Fibroblast of mammary gland (primary cell): ENCODE measurements at regions not wholly inside any gene's neighbourhood (a gene's known extent, or its start where the extent isn't known, plus 50 kb on each side); places are given as distances from the start of the nearest gene placed in this dataset.

Source experiments
- DNase-seq: peaks from one replicate; pipeline ENCODE4 v3.0.0-alpha.2; 2010; ENCODE audit warnings: low read depth
- H3K4me3 ChIP-seq: 2 replicates; pipeline ENCODE4 v1.5.1; 2011; ENCODE audit warnings: low read depth, mild to moderate bottlenecking, low read length, moderate library complexity; ENCODE audit not compliant: control insufficient read depth
- TF ChIP-seq, protein P1 (sequence below): conservative IDR thresholded peaks from 2 replicates; pipeline ENCODE4 v1.5.1; 2011; ENCODE audit warnings: low read depth, low read length, inconsistent platforms; ENCODE audit not compliant: control insufficient read depth, insufficient read depth

DNA sequence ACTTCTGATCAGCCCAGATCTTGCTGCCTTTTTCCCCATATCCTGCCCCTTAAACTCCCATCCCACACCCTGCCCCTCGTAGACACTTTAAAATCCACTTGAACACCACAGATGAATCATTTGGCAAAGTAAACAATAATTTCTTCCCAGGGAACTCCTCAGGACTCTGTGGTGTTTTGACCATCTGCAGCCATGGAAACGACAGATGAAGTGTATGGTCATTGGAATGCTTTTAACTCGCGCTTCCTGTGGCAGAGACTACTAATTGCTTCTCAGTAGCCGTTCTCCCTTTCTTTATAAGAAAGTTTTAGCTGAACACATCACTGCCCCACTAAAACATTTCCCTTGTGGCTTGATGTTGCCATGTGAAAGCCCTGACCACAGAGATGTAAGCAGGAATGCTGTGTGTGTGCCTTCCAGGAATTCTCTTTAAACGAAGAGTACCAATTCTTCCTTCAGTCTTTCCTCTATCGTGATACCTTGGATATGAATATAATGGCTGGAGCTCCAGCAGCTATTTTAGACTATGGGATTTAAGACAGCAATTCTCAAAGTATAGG is 92.7 kb upstream of the PARD3B start:
- no peak overlapping the region for H3K4me3 ChIP-seq
- TF ChIP-seq, protein P1, sequence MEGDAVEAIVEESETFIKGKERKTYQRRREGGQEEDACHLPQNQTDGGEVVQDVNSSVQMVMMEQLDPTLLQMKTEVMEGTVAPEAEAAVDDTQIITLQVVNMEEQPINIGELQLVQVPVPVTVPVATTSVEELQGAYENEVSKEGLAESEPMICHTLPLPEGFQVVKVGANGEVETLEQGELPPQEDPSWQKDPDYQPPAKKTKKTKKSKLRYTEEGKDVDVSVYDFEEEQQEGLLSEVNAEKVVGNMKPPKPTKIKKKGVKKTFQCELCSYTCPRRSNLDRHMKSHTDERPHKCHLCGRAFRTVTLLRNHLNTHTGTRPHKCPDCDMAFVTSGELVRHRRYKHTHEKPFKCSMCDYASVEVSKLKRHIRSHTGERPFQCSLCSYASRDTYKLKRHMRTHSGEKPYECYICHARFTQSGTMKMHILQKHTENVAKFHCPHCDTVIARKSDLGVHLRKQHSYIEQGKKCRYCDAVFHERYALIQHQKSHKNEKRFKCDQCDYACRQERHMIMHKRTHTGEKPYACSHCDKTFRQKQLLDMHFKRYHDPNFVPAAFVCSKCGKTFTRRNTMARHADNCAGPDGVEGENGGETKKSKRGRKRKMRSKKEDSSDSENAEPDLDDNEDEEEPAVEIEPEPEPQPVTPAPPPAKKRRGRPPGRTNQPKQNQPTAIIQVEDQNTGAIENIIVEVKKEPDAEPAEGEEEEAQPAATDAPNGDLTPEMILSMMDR, result no peak
- DNase-seq, result peak; percentile 92

DNA sequence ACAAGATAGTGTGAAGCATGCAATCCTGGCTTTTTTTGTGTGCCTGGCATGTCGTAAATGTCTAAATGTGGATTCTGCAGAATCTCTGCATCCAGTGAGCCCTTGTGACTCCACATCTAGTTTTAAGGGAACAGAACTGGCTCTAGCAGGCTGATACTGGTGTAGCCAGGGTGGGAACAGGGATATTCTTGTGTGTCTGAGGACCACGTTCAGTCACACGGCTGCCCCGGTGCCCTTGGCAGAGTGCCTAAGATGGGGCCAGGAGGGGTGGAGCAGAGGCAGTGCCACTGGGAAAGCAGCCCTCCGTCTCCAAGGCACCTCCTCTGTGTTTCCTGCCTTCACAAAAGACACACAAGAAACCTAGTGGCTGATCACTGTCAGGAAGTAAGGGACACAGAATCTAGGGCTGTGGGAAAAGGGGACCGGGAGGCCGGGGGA is 91.5 kb upstream of the PARD3B start:
- TF ChIP-seq, protein P1, result no peak

DNA sequence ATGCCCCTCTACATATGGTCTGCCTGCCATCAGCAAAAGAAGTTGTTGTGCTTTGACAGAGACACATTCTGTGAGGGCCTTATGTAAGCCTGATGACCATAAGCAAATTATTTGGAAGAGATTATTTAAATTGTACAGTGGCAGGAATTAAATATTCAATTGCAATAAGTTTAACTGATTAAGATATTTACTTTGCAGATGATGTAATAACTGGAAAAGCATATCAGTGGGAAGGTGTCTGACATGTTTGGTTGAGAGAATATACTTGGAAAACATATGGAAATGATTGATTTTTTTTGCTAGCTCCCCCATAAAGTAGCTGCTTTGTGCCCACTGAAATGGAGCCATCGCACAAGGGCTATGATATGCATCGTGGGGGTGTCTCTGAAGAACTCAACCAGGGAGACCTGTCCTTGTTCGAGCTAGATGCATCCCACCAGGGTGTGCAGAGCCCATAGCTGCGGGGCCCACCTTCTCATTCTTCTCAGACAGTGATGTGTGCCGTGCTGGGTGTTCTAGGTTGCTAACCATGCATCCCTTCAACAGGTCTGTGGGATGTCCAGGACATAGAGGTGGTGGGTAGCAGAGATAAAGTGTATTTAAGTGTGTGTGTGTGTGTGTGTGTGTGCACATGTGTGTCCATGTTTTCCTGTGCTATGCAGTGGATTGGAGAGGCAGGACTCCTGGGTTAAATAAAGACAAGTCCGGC is 90.4 kb upstream of the PARD3B start:
- TF ChIP-seq, protein P1, result no peak

More for the DNA sequence above, 91.5 kb upstream of the PARD3B start:
- DNase-seq, result no peak
- H3K4me3 ChIP-seq, result no peak overlapping the region

DNA sequence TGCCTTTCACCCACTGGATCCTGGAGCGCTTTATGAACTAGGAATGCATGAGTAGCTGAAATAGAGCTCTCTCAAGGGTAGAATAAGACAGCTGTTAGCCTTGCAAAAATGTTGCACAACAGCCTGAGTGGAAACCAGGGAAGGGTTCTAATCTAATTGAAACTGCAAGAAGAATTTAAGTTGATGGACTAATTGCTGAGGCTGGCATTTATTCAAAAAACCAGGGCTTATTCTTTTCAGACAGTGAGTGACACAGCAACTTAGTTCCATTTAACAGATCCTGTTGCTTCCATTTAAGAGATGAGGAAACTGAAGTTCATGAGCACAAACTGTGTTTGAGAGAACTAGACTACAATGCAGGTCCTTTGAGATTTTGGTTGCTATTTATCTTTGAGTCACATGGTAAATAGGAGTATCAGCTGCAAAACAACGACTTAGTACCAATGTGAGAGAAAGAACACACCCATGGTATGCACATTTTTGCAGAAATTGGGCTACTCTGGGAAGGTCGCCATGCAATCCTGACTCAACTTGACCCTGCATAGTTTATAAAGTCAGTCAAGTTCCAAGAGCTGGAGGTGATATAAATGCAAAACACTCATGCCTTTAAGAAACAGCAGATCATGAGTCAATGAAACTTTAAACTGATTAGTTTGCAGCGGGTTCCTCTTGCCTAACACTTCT is 76.4 kb upstream of the PARD3B start:
- peak; percentile 85 for DNase-seq
- TF ChIP-seq, protein P1, result no peak
- H3K4me3 ChIP-seq, result no peak overlapping the region

More for the DNA sequence above, 90.4 kb upstream of the PARD3B start:
- H3K4me3 ChIP-seq, result no peak overlapping the region
- DNase-seq, result no peak

DNA sequence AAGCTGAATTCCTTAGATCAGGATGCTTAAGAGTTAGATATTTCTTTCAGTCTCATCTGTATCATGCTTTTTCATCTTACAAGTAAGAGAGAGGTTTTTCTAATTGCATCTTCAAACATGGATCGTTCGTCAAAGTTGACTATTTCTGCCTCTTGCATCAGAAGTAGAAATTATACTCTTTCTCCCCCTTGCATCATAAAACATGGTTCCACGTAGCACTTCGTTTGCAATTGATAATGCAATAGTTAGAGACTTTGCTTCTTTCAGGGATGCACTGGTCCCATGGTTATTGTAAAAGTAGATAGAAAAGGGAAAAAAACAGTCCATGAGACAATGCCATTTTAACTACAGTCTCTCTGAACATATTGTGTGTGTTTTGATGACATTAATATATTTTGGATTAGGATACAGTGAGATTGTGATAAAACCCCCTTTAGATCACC is 75.1 kb upstream of the PARD3B start:
- TF ChIP-seq, protein P1, result no peak
- no peak for DNase-seq

DNA sequence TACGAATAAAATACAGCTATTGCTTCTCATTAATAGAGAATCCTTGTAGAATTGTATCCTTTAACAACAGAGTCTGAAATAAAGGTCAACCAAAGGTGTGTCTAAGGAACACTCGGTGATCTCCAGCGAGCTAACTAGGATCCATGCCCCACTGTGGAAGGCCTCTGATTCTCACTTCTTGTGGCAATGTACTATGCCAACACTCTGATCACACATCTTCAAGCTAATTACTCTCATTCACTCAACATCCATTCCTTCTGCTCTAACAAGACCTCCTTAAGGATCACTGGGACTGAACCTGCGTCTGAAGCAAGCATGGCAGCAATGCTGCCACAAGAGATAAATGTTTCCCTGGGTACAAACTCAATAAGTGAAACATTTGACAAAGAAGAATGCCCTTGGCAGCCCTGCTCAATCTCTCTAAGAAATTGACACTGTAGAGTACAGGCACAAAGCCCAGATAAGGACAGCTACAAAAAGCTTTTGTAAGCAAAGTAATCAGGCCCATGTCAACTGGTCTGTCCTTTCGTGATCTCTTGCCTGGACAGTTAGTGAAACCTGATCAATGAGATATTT is 74.6 kb upstream of the PARD3B start:
- DNase-seq, result no peak
- H3K4me3 ChIP-seq, result no peak overlapping the region

More for the DNA sequence above, 75.1 kb upstream of the PARD3B start:
- no peak overlapping the region for H3K4me3 ChIP-seq

More for the DNA sequence above, 74.6 kb upstream of the PARD3B start:
- TF ChIP-seq, protein P1, result no peak
